ENCODE measurements at regions not wholly inside any gene's neighbourhood (a gene's known extent, or its start where the extent isn't known, plus 50 kb on each side); places are given as distances from the start of the nearest gene placed in this dataset.

GRCh38 chr1:201742955-201743805 lies 85.8 kb upstream of the IPO9 start:
- TF ChIP-seq, protein P1, sequence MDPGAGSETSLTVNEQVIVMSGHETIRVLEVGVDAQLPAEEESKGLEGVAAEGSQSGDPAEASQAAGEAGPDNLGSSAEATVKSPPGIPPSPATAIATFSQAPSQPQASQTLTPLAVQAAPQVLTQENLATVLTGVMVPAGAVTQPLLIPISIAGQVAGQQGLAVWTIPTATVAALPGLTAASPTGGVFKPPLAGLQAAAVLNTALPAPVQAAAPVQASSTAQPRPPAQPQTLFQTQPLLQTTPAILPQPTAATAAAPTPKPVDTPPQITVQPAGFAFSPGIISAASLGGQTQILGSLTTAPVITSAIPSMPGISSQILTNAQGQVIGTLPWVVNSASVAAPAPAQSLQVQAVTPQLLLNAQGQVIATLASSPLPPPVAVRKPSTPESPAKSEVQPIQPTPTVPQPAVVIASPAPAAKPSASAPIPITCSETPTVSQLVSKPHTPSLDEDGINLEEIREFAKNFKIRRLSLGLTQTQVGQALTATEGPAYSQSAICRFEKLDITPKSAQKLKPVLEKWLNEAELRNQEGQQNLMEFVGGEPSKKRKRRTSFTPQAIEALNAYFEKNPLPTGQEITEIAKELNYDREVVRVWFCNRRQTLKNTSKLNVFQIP (CRISPR knock-in tag; IDR thresholded peaks at IDR 0.05; ENCODE audit: borderline replicate concordance, low read depth), result no peak
- TF ChIP-seq PATZ1 (CRISPR knock-in tag; IDR thresholded peaks at IDR 0.05; ENCODE audit: borderline replicate concordance), result no peak
- TF ChIP-seq TOX (CRISPR knock-in tag; IDR thresholded peaks at IDR 0.05; ENCODE audit: borderline replicate concordance), result no peak
- no peak for TF ChIP-seq PPARA (CRISPR knock-in tag; IDR thresholded peaks at IDR 0.05; ENCODE audit: borderline replicate concordance)
- TF ChIP-seq ZFP3 (CRISPR knock-in tag; IDR thresholded peaks at IDR 0.05), result no peak
- no peak for TF ChIP-seq ZFP30 (CRISPR knock-in tag; IDR thresholded peaks at IDR 0.05)
- TF ChIP-seq ARNTL (CRISPR knock-in tag; IDR thresholded peaks at IDR 0.05; ENCODE audit: borderline replicate concordance, low read depth), result no peak
- no peak for TF ChIP-seq ZNF70 (CRISPR knock-in tag; IDR thresholded peaks at IDR 0.05)
- TF ChIP-seq, protein P2, sequence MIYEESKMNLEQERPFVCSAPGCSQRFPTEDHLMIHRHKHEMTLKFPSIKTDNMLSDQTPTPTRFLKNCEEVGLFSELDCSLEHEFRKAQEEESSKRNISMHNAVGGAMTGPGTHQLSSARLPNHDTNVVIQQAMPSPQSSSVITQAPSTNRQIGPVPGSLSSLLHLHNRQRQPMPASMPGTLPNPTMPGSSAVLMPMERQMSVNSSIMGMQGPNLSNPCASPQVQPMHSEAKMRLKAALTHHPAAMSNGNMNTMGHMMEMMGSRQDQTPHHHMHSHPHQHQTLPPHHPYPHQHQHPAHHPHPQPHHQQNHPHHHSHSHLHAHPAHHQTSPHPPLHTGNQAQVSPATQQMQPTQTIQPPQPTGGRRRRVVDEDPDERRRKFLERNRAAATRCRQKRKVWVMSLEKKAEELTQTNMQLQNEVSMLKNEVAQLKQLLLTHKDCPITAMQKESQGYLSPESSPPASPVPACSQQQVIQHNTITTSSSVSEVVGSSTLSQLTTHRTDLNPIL (CRISPR knock-in tag; IDR thresholded peaks at IDR 0.05; ENCODE audit: low read depth), result no peak
- TF ChIP-seq RARB (CRISPR knock-in tag; IDR thresholded peaks at IDR 0.05), result no peak
- TF ChIP-seq ISL1 (CRISPR knock-in tag; IDR thresholded peaks at IDR 0.05), result no peak
- no peak for TF ChIP-seq SNAI2 (CRISPR knock-in tag; IDR thresholded peaks at IDR 0.05)
